WI38 (cell line): ENCODE measurements at regions not wholly inside any gene's neighbourhood (a gene's known extent, or its start where the extent isn't known, plus 50 kb on each side); places are given as distances from the start of the nearest gene placed in this dataset.

Experiments used
- H3K4me3 ChIP-seq: 2 replicates; pipeline ENCODE4 v1.5.1; 2011; ENCODE audit warnings: low read depth, mild to moderate bottlenecking, control low read depth, low read length
- CTCF ChIP-seq: IDR thresholded peaks from 2 replicates; pipeline ENCODE4 v1.5.1; 2012; ENCODE audit warnings: low read depth, mild to moderate bottlenecking, control low read depth, low read length

GRCh38 chr2:153394686-153395085 lies 83.9 kb downstream of the RPRM start:
- no peak for TF ChIP-seq CTCF
- H3K4me3 ChIP-seq = no peak overlapping the region

- TF ChIP-seq CTCF = no peak
- no peak overlapping the region for H3K4me3 ChIP-seq
Observed at GRCh38 chr2:153394247-153394646, 84.3 kb downstream of the RPRM start.

GRCh38 chr2:153393518-153393917 lies 85.0 kb downstream of the RPRM start:
- no peak for TF ChIP-seq CTCF
- no peak overlapping the region for H3K4me3 ChIP-seq

- TF ChIP-seq CTCF = no peak
- H3K4me3 ChIP-seq = no peak overlapping the region
Observed at GRCh38 chr2:153391131-153391530, 87.4 kb downstream of the RPRM start.

GRCh38 chr2:153388246-153388645 lies 90.3 kb downstream of the RPRM start:
- TF ChIP-seq CTCF = no peak
- H3K4me3 ChIP-seq = no peak overlapping the region

- TF ChIP-seq CTCF = no peak
- H3K4me3 ChIP-seq = no peak overlapping the region
Observed at GRCh38 chr2:153387203-153387602, 91.4 kb downstream of the RPRM start.

- no peak for TF ChIP-seq CTCF
- H3K4me3 ChIP-seq = no peak overlapping the region
Observed at GRCh38 chr2:153386481-153386897, 92.1 kb downstream of the RPRM start.
